SH-SY5Y (cell line): ENCODE measurements at regions not wholly inside any gene's neighbourhood (a gene's known extent, or its start where the extent isn't known, plus 50 kb on each side); places are given as distances from the start of the nearest gene placed in this dataset.

ENCODE experiments used
- GATA2 ChIP-seq: IDR thresholded peaks from 2 replicates; pipeline ENCODE4 v1.6.1; 2011; ENCODE audit warnings: mild to moderate bottlenecking, low read depth, low read length
- GATA3 ChIP-seq: IDR thresholded peaks from 2 replicates; pipeline ENCODE4 v1.6.1; 2011; ENCODE audit warnings: low read depth, mild to moderate bottlenecking, low read length, moderate library complexity

DNA sequence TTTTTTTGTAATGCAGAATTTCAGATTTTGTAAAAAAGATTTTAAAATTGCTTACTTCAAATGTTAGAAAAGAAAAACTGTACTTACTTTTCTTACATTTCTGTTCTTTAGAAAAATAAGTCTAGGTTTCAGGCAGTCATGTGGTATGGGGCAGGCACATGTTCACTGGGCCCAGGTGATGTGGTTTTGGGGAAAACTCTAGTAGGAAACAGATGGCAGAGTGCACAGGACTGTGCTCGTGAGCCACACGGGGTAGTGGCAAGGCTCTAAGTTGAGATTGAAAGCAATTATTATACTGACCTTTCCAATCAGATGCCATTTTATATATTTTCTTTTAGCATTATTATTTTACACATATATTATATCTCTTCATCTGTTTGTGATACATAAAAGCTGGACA is 1036.9 kb upstream of the TMEFF2 start:
- no peak for TF ChIP-seq GATA2
- TF ChIP-seq GATA3 = no peak
